Stimulated activated CD8-positive, alpha-beta memory T cell treated with anti-CD3 and anti-CD28 coated beads, Interleukin-12 subunit alpha, Interleukin-12 subunit beta, amount 100 ng/mL, for 1 hour (primary cell): ENCODE measurements at regions not wholly inside any gene's neighbourhood (a gene's known extent, or its start where the extent isn't known, plus 50 kb on each side); places are given as distances from the start of the nearest gene placed in this dataset.
"Not testable (repeated sequence)": the region's sequence is repeated elsewhere in the genome, so short reads cannot be mapped to it uniquely, and the experiment has no call there.

ENCODE experiments used
- DNase-seq: peaks from one replicate; pipeline ENCODE4 v3.0.0-alpha.2; 2020; ENCODE audit warnings: low read depth

DNA sequence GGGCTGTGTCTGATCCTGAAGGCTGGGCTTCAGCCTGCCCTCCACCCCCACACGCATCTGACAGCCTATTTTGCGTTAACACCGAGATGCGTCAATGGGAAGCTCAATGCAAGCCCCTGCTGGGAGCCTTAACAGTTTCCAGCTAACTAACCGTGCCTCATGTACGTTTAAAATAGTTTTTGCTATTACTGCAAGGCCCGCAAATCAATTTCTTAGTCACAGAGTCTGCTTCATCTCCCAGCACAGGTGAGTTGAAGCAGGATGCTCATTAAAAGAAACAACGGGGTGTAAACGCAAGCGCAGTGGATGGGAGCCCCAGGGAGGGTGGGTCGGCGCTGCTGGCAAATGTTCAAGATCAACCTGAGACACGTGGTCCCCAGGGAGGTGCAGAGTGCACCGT is 142.8 kb upstream of the PHACTR3 start:
- DNase-seq = no peak

DNA sequence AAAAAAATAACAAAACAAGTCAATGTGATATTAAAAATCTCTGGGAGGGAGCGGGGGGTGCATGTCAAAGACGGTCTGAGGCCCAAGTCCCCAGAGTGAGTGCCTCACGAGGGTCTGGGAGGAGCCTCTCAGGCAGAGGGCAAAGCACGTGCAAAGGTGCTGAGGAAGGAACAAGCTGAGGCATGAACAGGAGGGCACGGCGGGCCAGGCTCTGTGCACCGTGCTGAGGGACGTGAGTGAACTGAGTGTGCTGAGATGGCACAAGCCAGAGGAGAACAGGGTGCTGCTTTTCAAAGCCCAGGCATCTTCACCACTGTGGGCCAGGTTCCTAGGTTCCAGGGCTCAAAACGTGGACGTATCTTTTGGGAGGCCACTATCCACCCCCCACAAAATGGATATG is 142.1 kb upstream of the PHACTR3 start:
- DNase-seq = no peak

DNA sequence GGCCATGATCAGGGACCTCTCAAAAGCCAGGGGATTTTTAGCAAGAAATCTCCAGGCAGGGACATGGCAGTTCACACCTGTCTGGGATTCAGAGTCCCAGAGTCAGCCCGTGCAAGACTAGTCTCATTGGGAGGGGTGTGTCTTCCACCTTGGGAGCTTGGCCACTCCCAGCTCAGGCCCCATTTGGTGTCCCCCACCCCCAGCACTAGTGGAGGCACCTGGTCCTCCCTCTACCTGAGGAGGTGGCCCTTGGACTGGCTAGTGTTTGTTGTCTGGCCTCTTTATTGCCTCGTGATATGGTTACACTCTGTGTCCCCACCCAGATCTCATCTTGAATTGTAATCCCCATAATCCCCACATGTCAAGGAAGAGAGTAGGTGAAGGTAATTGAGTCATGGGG is 140.8 kb upstream of the PHACTR3 start:
- DNase-seq = no peak

DNA sequence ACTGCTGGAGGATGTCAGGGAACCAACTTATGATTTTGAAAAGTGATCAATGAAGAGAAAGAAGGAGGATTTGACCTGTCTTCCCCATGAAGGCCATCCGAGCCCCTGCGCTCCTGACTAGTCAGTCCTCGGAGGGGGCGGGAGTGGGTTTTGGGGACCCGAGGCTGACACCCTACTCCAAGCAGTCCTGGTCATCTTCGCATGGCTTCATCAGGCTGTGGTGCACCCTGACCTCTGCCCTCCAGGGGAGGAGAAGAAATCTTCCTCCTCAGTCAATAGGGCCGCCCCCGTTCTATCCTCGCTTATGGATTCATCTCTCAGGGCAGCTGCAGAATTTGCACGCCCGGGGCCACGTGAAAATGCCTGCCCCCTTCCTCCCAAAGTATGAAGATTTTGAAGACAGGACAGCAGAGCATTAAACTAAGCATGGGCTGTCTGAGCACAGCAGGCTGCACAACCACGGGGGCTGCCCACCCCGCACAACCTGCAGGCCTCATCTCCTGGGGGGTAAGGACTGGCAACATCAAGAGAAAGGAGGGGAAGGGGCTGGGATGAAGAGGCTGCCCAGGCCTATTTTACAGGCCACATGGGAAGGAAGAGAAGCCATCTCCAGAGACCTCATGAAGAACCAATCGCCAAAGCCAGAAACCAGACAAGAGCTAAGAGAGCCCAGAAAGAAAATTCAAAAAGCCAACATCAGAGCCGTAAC is 138.1 kb upstream of the PHACTR3 start:
- DNase-seq = no peak

GRCh38 chr20:59468831-59469230 is 135.5 kb upstream of the PHACTR3 start:
- DNase-seq = no peak

DNA sequence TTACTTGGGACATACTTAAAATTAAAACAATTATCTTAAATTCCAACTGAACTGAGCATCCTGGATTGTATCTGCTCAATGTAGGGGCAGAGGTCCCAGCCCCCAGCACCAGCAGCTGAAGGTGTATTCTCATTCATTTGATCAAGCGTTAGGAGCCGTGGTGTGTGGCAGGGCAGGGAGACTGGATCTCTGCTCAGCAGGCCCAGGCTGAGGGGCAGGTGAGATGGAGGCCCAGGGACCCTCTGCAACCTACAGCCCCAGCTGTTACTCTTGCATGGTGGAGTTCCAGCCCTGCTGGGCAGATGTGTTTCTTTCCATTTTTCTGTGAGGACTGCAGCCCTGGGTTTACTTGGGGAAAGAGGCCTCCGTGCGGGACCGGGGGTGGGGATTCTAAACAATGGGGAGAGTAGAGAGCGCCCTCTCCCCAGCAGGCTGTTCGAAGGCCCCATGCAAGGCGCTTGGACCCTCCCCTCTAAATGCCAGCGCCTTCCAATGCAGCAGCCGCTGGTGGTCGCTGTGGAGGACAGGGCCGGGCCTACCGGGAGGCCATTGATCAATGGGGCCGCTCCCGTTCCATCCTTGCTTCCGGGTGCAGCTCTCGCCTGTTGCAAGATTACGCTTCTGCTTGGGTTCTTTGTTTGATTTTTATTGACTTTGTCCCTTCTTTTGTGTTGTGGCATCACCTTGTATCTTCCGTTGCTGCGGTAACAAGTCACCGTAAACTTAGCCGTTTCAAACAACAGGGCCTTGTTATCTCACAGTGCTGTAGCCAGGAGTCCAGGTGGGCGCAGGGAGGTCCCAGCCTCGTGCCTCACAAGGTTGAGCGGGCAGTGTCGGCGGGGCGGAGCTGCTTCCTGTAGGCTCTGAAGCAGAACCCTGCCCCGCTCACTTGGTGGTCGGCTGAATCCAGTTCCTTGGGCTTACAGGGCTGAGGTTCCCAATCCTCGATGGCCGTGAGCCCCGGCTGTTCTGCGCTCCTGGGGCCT is 134.8 kb upstream of the PHACTR3 start:
- no peak for DNase-seq

GRCh38 chr20:59470521-59470920 is 133.8 kb upstream of the PHACTR3 start:
- no peak for DNase-seq

DNA sequence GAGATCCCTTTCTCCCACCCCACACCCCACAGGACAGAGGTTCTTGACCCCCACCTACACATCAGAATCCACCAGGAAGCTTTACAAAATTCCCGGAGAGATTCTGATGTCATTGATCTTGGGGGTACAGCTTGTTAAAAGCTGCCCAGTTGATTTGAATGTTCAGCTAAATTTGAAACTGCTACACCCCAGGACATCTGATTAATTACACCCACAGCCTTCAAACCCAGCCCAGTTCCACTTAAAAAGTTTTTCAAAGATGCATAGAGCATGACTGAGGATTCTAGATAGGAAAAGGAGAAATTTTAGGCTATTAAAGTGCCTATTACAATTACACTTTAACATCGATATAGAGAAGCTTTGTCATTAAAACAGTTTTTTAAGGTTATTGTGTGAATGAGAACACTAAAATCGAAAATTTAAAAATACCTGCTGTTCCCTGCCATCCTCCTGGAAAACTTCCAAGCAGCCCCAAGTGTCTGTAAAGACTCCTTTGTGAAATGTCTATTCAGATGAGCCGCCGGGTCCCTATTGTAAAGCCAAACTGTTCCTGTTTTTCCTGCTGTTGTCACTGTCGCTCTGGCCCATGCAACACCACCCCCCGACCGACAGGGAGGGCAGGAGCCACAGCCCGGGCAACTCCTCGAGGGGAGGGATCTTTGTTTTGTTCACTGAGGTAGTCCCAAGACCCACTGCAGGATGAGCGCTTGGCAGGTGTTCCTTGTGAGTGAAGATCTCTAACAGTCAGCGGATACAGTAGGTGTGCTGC is 132.5 kb upstream of the PHACTR3 start:
- no peak for DNase-seq

DNA sequence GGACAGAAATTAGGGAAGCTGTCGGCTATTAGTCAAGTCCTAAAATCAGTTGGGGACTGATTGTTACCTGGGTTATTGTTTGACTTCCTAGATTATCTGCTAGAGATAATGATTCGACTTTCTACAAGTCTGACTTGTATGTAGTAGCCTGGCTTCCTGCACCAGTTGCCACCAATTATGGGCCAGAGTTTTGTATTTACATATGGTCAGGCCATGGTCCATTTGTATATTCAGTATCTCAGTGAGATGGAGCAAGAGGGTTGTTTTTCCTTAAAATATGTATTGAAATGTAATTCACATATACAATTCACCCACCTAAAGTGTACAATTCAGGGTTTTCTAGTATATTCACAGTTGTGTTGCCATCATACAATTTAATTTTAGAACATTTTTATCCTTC is 130.6 kb upstream of the PHACTR3 start:
- no peak for DNase-seq

- DNase-seq = no peak
Measured at GRCh38 chr20:59481067-59481466, 123.3 kb upstream of the PHACTR3 start.

- no peak for DNase-seq
Measured at GRCh38 chr20:59481477-59482018, 122.8 kb upstream of the PHACTR3 start.

DNA sequence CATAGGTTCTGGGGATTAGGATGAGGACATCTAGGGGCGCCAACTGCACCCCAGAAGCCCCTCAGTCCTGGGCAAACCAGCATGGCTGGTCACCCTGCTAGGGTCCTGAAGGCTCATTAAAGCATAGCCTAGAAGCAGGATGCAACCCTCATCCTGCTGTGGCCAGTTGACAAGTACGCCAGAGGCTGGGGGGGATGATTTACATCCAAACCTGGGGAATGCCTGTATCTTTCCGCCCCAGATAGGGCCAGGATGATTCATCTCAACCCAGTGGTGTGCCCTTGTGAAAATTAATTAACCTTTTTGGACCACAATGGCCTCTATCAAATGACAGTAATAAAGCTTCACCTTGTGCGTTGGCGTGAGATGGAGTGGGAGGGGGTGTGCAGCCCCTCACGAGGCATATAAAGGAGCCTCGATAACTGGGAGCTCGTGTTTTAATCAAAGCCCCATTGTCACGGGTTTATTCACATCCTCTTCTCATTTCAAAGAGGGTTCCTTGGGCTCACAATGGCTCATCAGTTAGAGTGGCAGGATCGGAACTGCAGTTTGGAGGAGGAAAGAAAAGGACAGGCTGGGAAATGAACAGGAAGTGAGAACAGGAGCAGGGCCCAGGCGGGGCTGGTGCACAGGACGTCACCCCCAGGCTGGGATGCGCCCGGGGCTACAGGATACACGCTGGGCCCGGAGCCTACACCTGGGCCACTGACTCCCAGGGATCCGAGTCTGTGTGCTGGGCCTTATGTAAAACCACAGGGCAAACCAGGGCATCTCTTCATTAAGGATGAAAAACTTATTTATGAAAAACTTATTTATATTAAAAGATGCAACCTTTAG is 121.8 kb upstream of the PHACTR3 start:
- DNase-seq = no peak

GRCh38 chr20:59483481-59483880 is 120.9 kb upstream of the PHACTR3 start:
- DNase-seq = no peak

GRCh38 chr20:59484228-59484627 is 120.1 kb upstream of the PHACTR3 start:
- no peak for DNase-seq

DNA sequence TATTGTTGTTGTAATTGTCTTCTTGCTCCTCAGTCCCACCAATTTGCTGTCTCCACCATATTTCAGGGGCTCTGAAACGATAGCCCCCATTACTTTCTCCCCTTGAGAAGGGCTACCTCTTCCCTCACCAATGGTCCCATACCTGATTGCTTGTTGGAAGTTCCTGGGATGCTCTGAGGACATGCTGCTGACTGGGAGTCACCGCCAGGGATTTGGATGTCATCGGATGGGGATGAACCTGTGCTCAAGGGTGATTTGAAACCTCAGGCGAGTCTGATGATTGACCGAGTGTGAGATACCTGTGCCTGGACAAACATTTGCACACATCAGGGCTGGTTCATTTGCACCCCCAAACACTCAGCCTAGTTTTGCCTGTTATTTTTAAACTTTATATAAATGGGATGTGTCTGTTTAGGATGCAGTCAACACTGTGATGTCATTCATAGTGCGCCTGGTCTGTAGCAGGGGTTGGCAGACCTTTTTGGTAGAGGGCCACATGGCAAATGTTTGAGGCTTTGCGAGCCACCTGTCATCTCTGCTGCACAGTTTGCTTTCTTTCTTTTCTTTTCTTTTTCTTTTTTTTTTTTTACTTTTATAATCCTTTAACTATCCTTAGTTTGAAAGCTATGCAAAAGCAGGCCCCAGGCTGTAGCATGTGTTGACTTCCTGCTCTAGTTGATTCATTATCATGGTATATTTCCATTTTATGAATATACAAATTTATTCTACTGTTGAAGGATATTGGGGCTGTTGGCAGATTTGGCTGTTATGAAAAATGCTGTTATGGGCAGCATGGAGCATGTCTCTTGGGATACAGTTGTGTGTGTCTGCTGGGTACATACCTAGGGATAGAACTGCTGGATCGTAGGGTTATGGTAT is 118.5 kb upstream of the PHACTR3 start:
- no peak for DNase-seq

DNA sequence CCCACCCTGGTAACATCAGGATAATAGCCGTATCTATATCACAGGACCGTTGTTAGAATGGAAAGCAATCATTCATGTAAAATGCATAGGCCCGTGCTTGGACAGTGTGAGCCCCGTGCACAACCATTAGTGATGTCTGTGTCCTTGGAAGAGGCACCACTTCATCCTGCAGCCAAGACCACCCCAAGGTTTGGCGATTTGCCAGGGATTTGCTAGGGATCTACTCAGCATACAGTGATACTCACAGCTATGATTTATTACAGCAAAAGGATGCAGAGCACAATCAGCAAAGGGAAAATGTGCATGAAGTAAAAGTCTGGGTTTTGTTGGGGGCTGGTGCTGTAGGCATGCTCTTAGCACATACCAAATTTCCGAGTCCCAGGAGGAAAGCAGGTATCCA is 115.9 kb upstream of the PHACTR3 start:
- not testable (repeated sequence) for DNase-seq

DNA sequence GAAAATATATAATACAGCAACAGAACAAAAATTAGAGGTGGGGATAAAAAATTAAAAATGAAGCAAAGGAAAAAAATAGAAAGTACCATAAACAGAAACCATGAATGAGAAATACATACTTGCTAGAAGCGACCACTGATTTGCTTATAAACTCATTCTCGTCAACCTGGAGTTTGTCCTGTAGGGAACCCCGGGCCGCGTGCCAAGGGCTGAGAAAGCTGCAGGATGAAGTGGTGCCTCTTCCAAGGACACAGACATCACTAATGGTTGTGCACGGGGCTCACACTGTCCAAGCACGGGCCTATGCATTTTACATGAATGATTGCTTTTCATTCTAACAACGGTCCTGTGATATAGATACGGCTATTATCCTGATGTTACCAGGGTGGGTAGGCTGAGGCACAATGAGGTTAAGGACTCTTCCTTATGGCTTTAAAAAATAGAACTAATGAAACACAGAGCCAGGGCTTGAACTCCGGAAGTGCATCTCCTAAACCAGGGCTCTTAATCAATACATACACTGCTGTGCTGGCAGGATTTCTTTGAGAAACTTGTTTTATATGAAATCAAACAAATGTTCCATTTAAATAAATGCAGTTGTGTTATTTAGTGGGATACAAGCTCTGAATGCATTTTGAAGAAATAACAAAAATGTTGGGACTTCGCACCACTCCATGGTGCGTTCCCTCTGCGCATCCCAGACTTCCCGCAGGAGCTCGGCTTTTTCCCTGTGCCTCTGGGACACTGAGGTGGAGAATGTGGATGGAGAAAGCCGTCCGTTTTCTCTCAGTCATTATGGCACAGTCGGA is 113.9 kb upstream of the PHACTR3 start:
- DNase-seq = not testable (repeated sequence)

DNA sequence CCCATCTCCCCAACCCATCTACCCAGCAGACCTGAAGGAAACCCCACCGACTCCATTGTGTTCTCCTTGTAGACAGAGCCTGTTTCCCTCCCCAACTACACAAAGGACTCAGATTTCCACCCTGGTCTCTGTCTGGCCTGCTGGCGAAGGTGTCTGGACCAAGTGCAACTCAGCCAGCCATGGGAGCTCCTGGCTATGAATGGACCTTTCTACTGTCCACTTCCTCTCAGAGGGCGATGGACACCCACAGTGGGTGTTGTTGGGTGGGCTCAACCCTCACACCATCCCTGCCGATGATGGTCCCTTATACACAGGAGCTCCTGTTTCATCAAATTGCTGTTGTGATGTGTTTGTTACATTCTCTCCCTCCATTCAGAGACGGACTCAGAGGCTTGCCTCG is 112.5 kb upstream of the PHACTR3 start:
- no peak for DNase-seq

DNA sequence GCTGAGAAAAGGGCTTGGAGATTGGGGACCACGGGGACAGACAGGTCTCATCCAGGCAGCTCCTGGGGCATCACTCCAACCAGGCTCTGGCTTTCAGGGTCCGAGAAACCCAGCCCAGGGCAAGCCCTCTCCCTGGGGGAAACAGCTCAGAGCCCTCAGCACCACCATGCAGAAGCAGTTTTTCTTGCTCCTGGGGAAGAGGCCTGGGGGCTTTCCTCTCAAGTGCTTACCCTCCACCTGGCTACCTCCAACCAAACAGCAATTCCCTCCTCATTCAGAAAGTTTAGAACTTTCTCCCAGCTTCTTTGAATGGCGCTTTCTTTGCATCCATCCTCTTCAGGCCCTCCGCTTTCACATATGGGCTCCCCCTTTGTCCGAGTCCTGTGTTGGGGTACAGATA is 110.4 kb upstream of the PHACTR3 start:
- DNase-seq = no peak
